Loucy (cell line): ENCODE measurements at regions not wholly inside any gene's neighbourhood (a gene's known extent, or its start where the extent isn't known, plus 50 kb on each side); places are given as distances from the start of the nearest gene placed in this dataset.

Experiments used
- H2AFZ ChIP-seq: fragments of 200-600 bp; sonication (generic); 2 replicates; pipeline ENCODE4 v1.6.0; 2016; ENCODE audit warnings: antibody characterized with exemption, mild to moderate bottlenecking, low read length, moderate library complexity
- H3F3A ChIP-seq: fragments of 200-600 bp; 2 replicates; pipeline ENCODE4 v1.6.0; 2016; ENCODE audit warnings: antibody characterized with exemption, low read depth, mild to moderate bottlenecking
- H3K27me3 ChIP-seq: fragments of 200-600 bp; sonication (generic); 2 replicates; pipeline ENCODE4 v1.6.1; 2014; ENCODE audit warnings: low read length, mild to moderate bottlenecking; ENCODE audit not compliant: insufficient read depth, poor library complexity, severe bottlenecking
- H3K36me3 ChIP-seq: fragments of 200-600 bp; sonication (generic); 2 replicates; pipeline ENCODE4 v1.6.1; 2016; ENCODE audit warnings: low read length; ENCODE audit not compliant: insufficient read depth
- H3K4me1 ChIP-seq: fragments of 200-600 bp; sonication (generic); 2 replicates; pipeline ENCODE4 v1.5.1; 2014; ENCODE audit warnings: low read length, mild to moderate bottlenecking; ENCODE audit not compliant: insufficient read depth, poor library complexity, severe bottlenecking
- H3K4me2 ChIP-seq: fragments of 200-600 bp; sonication (generic); 2 replicates; pipeline ENCODE4 v1.6.0; 2014; ENCODE audit warnings: antibody characterized with exemption, low read length, low read depth, mild to moderate bottlenecking; ENCODE audit not compliant: poor library complexity, severe bottlenecking
- H3K4me3 ChIP-seq: fragments of 200-600 bp; sonication (generic); 2 replicates; pipeline ENCODE4 v1.5.1; 2014; ENCODE audit warnings: low read length, mild to moderate bottlenecking, mixed read lengths; ENCODE audit not compliant: poor library complexity, severe bottlenecking
- H3K79me2 ChIP-seq: fragments of 200-600 bp; sonication (generic); 2 replicates; pipeline ENCODE4 v1.6.1; 2014; ENCODE audit warnings: low read length; ENCODE audit not compliant: insufficient read depth
- H3K9ac ChIP-seq: fragments of 200-600 bp; sonication (generic); 2 replicates; pipeline ENCODE4 v1.6.0; 2014; ENCODE audit warnings: mild to moderate bottlenecking, low read depth, low read length, moderate library complexity; ENCODE audit not compliant: poor library complexity, severe bottlenecking
- H3K9me2 ChIP-seq: fragments of 200-600 bp; sonication (generic); replicated peaks from 2 replicates; pipeline ENCODE4 v1.6.1; 2016; ENCODE audit warnings: low read depth, low read length, mixed read lengths
- H3K9me3 ChIP-seq: fragments of 200-600 bp; sonication (generic); 2 replicates; pipeline ENCODE4 v1.6.1; 2014; ENCODE audit warnings: mild to moderate bottlenecking, antibody characterized with exemption, low read length, low read depth; ENCODE audit not compliant: insufficient read depth
- H4K20me1 ChIP-seq: fragments of 200-600 bp; sonication (generic); 2 replicates; pipeline ENCODE4 v1.6.0; 2014; ENCODE audit warnings: antibody characterized with exemption, low read length, mild to moderate bottlenecking; ENCODE audit not compliant: insufficient read depth, poor library complexity, severe bottlenecking
- CTCF ChIP-seq: fragments of 200-600 bp; sonication (generic); conservative IDR thresholded peaks from 2 replicates; pipeline ENCODE4 v1.5.1; 2014; ENCODE audit warnings: mild to moderate bottlenecking, antibody characterized with exemption, low read length
- EZH2phosphoT487 ChIP-seq: fragments of 200-600 bp; IDR thresholded peaks from 2 replicates; pipeline ENCODE4 v1.6.1; 2018; ENCODE audit warnings: antibody characterized with exemption, mild to moderate bottlenecking, moderate library complexity, borderline replicate concordance

- no peaks in the 10 kb centered on the region for H3K9me2 ChIP-seq
- H3K9ac ChIP-seq, result no peak overlapping the region
- H3F3A ChIP-seq, result no peaks in the 10 kb centered on the region
- no peaks in the 10 kb centered on the region for H3K9me3 ChIP-seq
- no peak overlapping the region for H3K4me2 ChIP-seq
- no peaks in the 10 kb centered on the region for H3K36me3 ChIP-seq
- H3K4me3 ChIP-seq, result no peak overlapping the region
- H3K79me2 ChIP-seq, result no peaks in the 10 kb centered on the region
- H2AFZ ChIP-seq, result no peak overlapping the region
- no peaks in the 10 kb centered on the region for H4K20me1 ChIP-seq
- H3K4me1 ChIP-seq, result no peaks in the 10 kb centered on the region
- TF ChIP-seq EZH2phosphoT487 (no peak), CTCF (no peak)
- no peaks in the 10 kb centered on the region for H3K27me3 ChIP-seq
Observed at GRCh38 chr14:84228702-84229101, 1301.2 kb upstream of the FLRT2 start.

DNA sequence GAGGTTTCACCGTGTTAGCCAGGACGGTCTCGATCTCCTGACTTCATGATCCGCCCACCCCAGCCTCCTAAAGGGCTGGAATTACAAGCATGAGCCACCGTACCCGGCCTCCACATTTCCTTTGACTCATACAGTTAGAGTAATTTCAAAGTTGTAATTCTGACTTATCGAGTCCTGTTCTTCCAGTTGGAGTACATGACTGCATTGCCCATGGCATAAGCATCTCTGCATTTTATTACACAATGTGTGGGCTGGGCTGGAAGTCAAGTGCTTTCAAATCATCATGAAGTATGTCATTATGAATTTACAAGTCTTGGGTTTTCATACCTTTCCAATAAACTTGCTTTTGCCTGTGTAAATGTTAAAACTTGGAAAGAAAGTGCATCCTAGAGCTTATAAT is 1295.7 kb upstream of the FLRT2 start:
- H3K4me2 ChIP-seq, result no peak overlapping the region
- no peak overlapping the region for H3K9ac ChIP-seq
- H2AFZ ChIP-seq, result no peak overlapping the region
- H3K4me1 ChIP-seq, result no peaks in the 10 kb centered on the region
- H4K20me1 ChIP-seq, result no peaks in the 10 kb centered on the region
- H3K4me3 ChIP-seq, result no peak overlapping the region
- no peaks in the 10 kb centered on the region for H3F3A ChIP-seq
- TF ChIP-seq CTCF (no peak), EZH2phosphoT487 (no peak)
- H3K9me3 ChIP-seq, result 0 out of 2 replicates have a peak, but pooled peaks cover 2% of the 10 kb centered on the region
- H3K36me3 ChIP-seq, result no peaks in the 10 kb centered on the region
- H3K79me2 ChIP-seq, result no peaks in the 10 kb centered on the region
- no peaks in the 10 kb centered on the region for H3K27me3 ChIP-seq
- no peaks in the 10 kb centered on the region for H3K9me2 ChIP-seq

DNA sequence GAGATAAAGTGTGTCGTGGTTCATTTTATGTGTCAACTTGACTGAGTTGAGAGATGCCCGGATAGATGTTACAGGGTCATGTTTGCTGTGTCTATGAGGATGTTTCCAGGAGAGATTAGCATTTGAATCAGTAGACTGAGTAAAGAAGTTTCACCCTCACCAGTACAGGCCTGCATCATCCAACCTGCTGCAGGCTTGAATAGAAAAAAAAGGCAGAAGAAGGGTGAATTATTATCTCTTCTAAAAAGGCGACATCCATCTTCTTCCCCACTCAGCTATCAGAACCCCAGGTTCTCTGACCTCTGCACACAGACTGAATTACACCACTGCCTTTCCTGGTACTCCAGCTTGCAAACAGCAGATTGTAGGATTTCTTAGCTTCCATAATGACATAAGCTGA is 1293.7 kb upstream of the FLRT2 start:
- Histone ChIP-seq H4K20me1 (no peaks in the 10 kb centered on the region), H3K9ac (no peak overlapping the region), H2AFZ (no peak overlapping the region), H3K4me1 (no peaks in the 10 kb centered on the region), H3K4me3 (no peak overlapping the region), H3K27me3 (no peaks in the 10 kb centered on the region), H3K79me2 (no peaks in the 10 kb centered on the region), H3K4me2 (no peak overlapping the region), H3K9me3 (0 out of 2 replicates have a peak, but pooled peaks cover 2% of the 10 kb centered on the region), H3K9me2 (no peaks in the 10 kb centered on the region), H3F3A (no peaks in the 10 kb centered on the region), H3K36me3 (no peaks in the 10 kb centered on the region)
- TF ChIP-seq EZH2phosphoT487 (no peak), CTCF (no peak)
